Ureter (tissue), 1 donor: ENCODE measurements at regions not wholly inside any gene's neighbourhood (a gene's known extent, or its start where the extent isn't known, plus 50 kb on each side); places are given as distances from the start of the nearest gene placed in this dataset.
A peak's percentile ranks its signal among the peaks of the same experiment; 100 is the strongest.

Experiments used
- DNase-seq: peaks from one replicate; pipeline ENCODE4 v3.0.0-alpha.2; 2020; ENCODE audit warnings: low spot score
- donor health status: DM: yes; HTN: yes; CAD: no.

DNA sequence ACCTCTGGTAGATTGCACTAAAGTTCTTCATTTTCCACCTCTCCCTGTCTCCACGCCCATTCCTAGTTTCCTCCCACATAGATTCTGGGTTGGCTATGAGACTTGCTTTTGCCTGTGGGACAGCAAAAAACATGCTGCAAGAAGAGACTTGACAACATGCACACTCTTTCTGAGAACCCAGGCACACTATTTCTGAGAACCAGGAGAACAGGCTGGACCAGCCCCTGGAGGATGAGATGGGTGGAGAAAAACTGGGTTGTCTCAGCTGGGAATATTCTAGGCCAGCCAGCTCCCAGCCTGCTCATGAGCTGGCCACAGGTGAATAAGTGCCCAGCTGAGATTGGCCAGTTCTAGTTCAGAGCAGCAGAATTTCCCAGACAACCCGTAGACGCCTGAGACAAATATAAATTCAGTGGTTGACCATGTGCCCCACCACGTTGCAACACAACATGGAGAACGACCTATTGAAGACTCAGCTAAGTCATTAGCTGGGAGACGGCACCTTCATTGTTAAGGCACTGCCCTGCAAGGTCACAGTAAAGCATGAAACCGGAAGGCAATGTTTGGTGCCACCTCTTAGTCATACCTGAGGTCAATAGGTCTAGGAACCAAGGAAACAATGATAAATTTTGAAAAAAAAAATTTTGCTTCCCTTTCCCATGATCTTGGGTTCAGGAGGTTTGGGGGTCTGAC, 92.7 kb upstream of the AKR1E2 start:
- peak; percentile 68 for DNase-seq

DNA sequence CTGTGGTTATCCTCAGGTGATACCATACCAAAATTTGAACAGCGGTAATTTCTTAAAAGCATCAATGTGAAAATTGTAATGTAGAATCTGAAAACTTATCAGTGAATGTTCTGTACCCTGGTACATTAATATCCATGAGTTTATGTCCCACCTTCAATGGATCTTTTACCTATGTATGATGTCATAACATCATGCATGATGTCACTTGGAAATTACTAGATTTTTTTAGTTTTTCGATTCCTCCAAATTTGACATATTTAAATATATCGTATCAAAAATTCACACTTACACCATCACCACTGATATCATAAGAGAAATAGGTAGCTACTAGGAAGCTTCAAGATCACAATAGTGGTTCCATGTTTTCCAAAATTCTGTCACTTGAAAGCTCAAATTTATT, 95.0 kb upstream of the AKR1E2 start:
- DNase-seq: no peak

DNA sequence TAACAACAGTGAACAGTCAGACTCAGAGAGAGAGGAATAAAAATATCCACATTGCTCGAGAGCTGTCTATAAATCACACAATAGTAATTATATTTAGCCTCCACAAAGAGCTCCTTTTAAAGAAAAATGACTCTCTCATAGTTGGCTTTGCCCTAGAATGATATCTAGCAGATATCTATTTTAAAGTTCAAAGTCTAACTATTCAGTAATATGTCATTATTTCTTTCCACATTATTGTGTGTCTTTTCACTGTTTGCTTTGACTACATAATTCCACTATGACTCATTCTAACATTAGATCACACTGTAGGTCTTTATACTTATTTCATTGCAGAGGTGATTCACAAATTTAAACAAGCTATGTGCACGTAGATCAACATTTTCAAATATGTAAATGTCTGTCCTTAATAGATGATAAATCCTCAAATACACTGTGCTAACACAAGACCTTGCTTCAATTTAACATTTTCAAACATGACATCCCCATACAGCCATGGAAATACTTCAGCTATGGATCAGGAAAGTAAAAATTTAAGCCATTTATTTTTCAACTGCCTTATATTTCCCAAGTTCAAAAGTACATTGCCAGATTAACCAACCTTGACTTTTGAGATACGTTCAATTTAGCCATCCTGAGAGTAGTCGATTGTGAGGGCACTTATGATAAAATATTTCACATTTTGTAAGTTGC, 99.9 kb upstream of the AKR1E2 start:
- DNase-seq: no peak

DNA sequence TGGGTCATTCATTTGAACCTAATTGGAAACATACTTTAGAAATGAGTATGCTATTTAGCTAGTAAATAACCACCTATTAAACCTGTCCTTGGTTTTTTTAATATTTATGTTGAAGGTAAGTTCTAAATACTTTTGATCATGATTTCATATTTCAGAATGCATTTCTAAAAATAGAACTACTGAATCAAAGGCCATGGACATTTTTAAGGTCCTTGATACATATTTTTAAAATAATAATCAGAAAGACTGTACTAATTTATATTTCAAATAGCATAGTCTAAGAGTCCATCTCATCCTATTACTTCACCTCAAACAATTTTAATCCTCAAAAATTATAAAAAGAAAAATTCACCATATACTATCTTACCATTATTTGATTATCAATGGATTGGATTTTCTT, 102.1 kb upstream of the AKR1E2 start:
- DNase-seq: no peak

GRCh38 chr10:4721999-4722753, 103.8 kb upstream of the AKR1E2 start:
- DNase-seq: no peak

DNA sequence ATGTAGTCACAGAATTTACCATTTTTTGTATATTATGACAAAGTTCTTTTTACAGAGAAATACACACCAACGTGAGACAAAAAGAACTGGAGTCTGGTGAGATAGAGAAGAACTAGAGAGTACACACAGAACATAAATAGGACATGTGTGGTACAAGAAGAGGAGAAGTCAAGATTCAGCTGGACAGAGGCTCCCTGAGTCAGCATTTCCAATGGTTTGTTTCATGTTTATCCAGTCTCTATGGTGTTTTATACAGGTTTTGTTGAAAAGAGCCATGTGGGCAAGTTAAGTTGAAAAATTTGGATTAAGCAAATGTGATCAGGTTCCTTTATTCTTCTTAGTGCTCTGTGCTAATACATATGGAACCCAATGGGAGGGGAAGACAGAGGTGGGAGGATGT, 105.5 kb upstream of the AKR1E2 start:
- DNase-seq: no peak

DNA sequence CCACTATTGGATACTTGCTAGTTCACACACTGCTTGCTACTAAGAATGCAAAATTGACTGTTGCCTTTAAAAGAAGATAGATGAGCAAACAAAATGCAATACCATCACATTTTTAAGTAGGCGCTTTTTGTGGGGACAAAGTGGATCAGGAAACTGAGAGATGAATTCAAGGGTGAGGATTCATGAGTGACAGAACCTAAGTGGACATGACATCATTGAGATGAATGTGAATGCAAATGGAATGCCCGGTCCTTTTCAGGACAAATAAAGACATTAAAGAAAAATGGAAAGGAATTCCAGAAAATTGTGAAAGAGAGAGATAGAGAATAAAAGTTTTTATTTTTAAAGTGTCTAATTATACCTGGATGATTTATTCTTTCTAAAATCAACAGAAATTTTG, 106.3 kb upstream of the AKR1E2 start:
- DNase-seq: no peak

- DNase-seq: no peak
Measured at GRCh38 chr10:4719036-4719435, 107.0 kb upstream of the AKR1E2 start.

DNA sequence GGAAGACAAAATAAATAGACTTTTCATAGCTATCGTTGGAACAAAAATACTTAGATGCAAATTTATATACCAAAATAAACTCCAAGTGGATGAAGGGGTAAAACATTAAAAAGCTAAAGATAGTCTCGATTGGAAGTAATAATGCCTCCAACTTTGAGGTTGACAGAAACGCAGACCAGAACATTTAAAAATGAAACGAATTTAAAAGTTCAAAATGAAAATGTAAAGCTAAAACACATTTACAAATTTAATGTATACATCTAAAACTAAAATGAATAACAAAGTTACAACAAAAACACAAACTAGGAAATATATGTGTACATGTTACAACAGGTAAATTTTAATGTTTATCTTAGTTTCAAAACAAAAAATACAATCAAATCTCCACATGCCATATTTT, 107.5 kb upstream of the AKR1E2 start:
- no peak for DNase-seq

GRCh38 chr10:4717670-4718069, 108.3 kb upstream of the AKR1E2 start:
- no peak for DNase-seq

DNA sequence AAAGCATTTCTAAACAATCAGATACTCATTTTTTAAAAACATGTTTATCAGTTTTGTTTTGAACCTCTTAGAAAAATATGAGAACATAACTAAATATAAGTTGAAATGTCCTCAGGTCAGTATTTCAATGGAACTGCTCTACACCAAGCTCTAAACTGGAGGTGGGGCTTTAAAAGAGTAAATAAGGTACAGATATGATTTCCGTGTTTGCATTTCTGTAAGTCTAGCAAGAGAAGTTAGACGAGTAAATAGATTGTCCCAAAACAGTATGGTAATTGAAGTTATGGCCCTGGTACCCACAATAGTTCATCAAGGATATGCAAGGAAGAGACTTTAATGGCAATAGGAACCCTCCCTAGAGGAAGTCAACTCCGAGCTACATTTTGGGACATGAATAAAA, 115.1 kb upstream of the AKR1E2 start:
- no peak for DNase-seq

- no peak for DNase-seq
Measured at GRCh38 chr10:4708123-4708759, 117.8 kb upstream of the AKR1E2 start.

- no peak for DNase-seq
Measured at GRCh38 chr10:4707221-4707620, 118.8 kb upstream of the AKR1E2 start.

DNA sequence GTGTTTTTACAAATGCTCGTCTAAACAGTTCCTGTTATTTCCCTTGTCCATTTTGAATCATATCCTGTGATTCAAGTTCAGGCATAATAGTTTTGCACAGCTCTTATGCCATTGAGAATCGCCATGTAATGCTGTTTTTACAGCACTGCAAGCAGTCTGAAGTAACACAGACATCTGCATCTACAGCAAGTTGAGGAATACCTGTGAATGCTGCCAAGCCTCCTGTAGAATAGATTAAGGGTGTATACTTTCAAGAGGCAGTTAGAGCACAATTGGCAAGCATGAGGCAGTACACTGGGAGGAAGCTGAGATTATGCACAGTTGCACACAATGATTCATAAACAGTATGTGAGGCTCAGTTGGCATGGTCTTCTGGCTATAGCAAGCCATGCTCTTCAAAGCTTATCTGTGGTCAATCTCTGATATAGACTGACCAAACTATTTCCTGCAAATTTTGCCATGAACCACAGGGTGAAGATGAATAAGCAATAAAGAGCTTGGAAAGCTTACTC, 121.9 kb upstream of the AKR1E2 start:
- no peak for DNase-seq

- no peak for DNase-seq
Measured at GRCh38 chr10:4701016-4701415, 125.0 kb upstream of the AKR1E2 start.

- no peak for DNase-seq
Measured at GRCh38 chr10:4699950-4700730, 125.9 kb upstream of the AKR1E2 start.

- DNase-seq: no peak
Measured at GRCh38 chr10:4698075-4698474, 127.9 kb upstream of the AKR1E2 start.

DNA sequence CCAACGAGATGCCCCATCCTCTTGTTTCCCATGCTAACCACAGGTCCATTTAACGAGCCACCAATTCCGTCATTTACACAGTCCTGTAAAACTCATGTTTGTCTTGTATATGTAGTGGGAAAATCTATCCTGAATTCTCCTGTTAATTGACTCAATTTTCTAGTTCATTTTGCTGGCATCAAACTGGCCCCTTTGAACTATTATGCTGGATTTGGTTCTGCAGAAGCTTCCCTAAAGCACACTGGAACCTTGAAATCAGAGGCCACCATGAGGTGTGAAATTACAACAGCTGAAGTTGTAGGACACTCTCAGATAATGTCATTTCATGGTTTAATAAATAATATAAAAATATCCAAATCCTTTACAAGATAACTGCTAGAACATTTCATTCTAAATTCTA, 129.8 kb upstream of the AKR1E2 start:
- no peak for DNase-seq

DNA sequence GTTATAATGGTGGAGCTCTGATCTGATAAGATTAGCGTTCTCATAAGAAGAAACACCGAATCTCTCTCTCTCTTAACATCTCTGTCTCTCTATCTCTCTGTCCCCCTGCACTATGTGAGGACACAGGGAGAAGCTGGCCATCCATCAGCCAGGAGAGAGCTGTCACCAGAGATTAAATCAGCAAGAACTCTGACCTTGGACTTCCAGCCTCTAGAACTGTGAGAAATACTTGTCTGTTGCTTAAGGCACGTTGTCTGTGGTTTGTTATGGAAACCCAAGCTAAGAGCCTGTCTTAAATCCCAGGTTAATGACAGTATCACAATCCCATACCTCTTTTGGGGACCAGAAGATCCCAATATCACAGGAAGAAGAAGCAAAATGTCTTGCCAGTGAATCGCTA, 132.0 kb upstream of the AKR1E2 start:
- no peak for DNase-seq

- DNase-seq: no peak
Measured at GRCh38 chr10:4692206-4692605, 133.8 kb upstream of the AKR1E2 start.

DNA sequence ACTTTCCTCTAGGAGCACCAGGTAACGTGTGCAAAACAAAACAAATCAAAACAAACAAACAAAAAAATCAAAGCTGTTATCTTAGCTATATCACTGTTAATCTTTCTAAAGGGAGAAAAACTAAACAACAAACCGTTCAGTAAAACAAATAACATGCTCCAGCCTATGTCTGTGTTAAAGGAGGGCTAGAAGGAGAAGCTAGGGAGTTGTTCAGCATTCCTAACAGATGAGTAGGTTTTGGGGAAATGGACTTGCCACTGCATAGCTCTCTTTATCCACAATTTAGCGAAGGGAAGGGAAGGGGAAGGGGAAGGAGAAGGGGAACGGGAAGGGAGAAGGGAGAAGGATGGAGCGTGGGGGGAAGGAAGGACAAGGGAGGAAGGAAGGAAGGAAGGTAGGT, 134.2 kb upstream of the AKR1E2 start:
- no peak for DNase-seq

DNA sequence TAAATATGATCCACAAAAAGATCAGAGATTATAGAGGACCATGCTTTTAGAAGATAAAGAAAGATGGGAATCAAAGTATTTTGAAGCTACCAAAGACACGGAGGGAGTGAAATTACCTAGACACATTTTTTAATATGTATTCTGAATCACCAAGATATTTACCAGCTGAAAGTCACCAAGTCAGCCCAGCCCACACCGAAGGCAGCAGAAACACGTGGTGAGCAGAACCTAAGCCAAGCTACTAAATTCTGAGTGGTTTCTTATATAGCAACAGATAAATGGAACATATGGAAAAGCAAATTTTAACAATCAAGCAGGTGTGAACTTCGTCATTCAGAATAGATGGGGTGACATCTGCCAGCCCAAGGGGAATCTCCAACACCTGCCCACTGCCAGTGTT, 134.7 kb upstream of the AKR1E2 start:
- no peak for DNase-seq
